OCI-LY7 (cell line): ENCODE measurements at regions not wholly inside any gene's neighbourhood (a gene's known extent, or its start where the extent isn't known, plus 50 kb on each side); places are given as distances from the start of the nearest gene placed in this dataset.

Source experiments
- EZH2phosphoT487 ChIP-seq: fragments of 200-600 bp; sonication (generic); IDR thresholded peaks from 2 replicates; pipeline ENCODE4 v1.6.1; 2018; ENCODE audit warnings: low read depth, borderline replicate concordance, mild to moderate bottlenecking, mixed run types, antibody characterized with exemption, low read length, moderate library complexity, mixed read lengths
- TF ChIP-seq, protein P1 (sequence below): fragments of 200-600 bp; sonication (generic); conservative IDR thresholded peaks from 2 replicates; pipeline ENCODE4 v1.5.1; 2014; ENCODE audit warnings: mild to moderate bottlenecking, antibody characterized with exemption, low read length, moderate library complexity, mixed read lengths

DNA sequence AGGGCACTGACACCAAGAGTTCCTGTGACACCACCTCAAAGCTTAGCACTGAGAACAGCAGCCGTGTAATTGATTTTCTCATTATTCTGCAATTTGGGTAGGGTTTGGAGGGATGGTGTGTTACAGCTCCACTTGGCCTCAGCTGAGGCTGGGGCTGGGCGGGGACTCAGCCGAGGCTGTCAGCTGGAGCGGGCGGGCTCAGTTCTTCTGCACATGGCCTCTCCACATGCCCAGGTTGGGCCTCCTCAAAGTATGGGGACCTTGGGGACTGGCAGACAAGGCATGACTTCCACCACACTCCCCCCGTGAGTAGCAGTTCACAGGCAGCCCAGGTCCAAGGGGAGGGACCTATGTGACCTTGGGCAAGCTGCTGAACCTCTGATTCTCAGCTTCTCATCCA lies 171.5 kb downstream of the IRF8 start:
- TF ChIP-seq, protein P1, sequence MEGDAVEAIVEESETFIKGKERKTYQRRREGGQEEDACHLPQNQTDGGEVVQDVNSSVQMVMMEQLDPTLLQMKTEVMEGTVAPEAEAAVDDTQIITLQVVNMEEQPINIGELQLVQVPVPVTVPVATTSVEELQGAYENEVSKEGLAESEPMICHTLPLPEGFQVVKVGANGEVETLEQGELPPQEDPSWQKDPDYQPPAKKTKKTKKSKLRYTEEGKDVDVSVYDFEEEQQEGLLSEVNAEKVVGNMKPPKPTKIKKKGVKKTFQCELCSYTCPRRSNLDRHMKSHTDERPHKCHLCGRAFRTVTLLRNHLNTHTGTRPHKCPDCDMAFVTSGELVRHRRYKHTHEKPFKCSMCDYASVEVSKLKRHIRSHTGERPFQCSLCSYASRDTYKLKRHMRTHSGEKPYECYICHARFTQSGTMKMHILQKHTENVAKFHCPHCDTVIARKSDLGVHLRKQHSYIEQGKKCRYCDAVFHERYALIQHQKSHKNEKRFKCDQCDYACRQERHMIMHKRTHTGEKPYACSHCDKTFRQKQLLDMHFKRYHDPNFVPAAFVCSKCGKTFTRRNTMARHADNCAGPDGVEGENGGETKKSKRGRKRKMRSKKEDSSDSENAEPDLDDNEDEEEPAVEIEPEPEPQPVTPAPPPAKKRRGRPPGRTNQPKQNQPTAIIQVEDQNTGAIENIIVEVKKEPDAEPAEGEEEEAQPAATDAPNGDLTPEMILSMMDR, result no peak
- no peak for TF ChIP-seq EZH2phosphoT487
